ENCODE measurements at regions not wholly inside any gene's neighbourhood (a gene's known extent, or its start where the extent isn't known, plus 50 kb on each side); places are given as distances from the start of the nearest gene placed in this dataset.

- TF ChIP-seq, protein P1, sequence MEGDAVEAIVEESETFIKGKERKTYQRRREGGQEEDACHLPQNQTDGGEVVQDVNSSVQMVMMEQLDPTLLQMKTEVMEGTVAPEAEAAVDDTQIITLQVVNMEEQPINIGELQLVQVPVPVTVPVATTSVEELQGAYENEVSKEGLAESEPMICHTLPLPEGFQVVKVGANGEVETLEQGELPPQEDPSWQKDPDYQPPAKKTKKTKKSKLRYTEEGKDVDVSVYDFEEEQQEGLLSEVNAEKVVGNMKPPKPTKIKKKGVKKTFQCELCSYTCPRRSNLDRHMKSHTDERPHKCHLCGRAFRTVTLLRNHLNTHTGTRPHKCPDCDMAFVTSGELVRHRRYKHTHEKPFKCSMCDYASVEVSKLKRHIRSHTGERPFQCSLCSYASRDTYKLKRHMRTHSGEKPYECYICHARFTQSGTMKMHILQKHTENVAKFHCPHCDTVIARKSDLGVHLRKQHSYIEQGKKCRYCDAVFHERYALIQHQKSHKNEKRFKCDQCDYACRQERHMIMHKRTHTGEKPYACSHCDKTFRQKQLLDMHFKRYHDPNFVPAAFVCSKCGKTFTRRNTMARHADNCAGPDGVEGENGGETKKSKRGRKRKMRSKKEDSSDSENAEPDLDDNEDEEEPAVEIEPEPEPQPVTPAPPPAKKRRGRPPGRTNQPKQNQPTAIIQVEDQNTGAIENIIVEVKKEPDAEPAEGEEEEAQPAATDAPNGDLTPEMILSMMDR (conservative IDR thresholded peaks at IDR 0.05; ENCODE audit: low read depth, low read length): no peak
- no peak for TF ChIP-seq EZH2 (IDR thresholded peaks at IDR 0.05; ENCODE audit: borderline replicate concordance, low read depth, low read length, poor library complexity, severe bottlenecking)
These were observed 225.0 kb downstream of the CYP26B1 start for GRCh38 chr2:71922499-71923142.

All from A673 (cell line).